HG03558 (cell line): ENCODE measurements at regions not wholly inside any gene's neighbourhood (a gene's known extent, or its start where the extent isn't known, plus 50 kb on each side); places are given as distances from the start of the nearest gene placed in this dataset.
"Not testable (repeated sequence)": the region's sequence is repeated elsewhere in the genome, so short reads cannot be mapped to it uniquely, and the experiment has no call there.

ENCODE experiments used
- ATAC-seq: cut with Tn5 transposase; IDR thresholded peaks from one replicate; pipeline ENCODE4 v1.9.1; 2021; ENCODE audit warnings: moderate number of reproducible peaks; ENCODE audit not compliant: unreplicated experiment; ENCODE audit errors: extremely low read depth

GRCh38 chr4:140220058-140220457 lies 66.1 kb upstream of the MAML3 start:
- no peak for ATAC-seq

GRCh38 chr4:140219567-140219966 lies 65.6 kb upstream of the MAML3 start:
- ATAC-seq = no peak

- not testable (repeated sequence) for ATAC-seq
Observed at GRCh38 chr4:140219070-140219469, 65.1 kb upstream of the MAML3 start.

GRCh38 chr4:140213749-140214148 lies 59.8 kb upstream of the MAML3 start:
- ATAC-seq = no peak

GRCh38 chr4:140213116-140213515 lies 59.1 kb upstream of the MAML3 start:
- no peak for ATAC-seq

- no peak for ATAC-seq
Observed at GRCh38 chr4:140212646-140213045, 58.7 kb upstream of the MAML3 start.

GRCh38 chr4:140212194-140212593 lies 58.2 kb upstream of the MAML3 start:
- ATAC-seq = no peak

- no peak for ATAC-seq
Observed at GRCh38 chr4:140211693-140212092, 57.7 kb upstream of the MAML3 start.

- ATAC-seq = no peak
Observed at GRCh38 chr4:140211161-140211560, 57.2 kb upstream of the MAML3 start.

- ATAC-seq = no peak
Observed at GRCh38 chr4:140208921-140209320, 54.9 kb upstream of the MAML3 start.
